SK-N-MC (cell line): ENCODE measurements at regions not wholly inside any gene's neighbourhood (a gene's known extent, or its start where the extent isn't known, plus 50 kb on each side); places are given as distances from the start of the nearest gene placed in this dataset.

ENCODE experiments used
- DNase-seq: peaks from one replicate; pipeline ENCODE4 v3.0.0-alpha.2; 2011; ENCODE audit warnings: low read depth, low spot score
- H3K27ac ChIP-seq: fragments of 200-600 bp; sonication (generic); 2 replicates; pipeline ENCODE4 v1.5.1; 2016; ENCODE audit warnings: mixed run types
- H3K36me3 ChIP-seq: fragments of 200-600 bp; sonication (generic); 2 replicates; pipeline ENCODE4 v1.6.1; 2017; ENCODE audit warnings: antibody characterized with exemption, low read length, mixed read lengths; ENCODE audit not compliant: insufficient read depth
- H3K4me3 ChIP-seq: fragments of 200-600 bp; sonication (generic); 2 replicates; pipeline ENCODE4 v1.5.1; 2016
- H3K9ac ChIP-seq: fragments of 200-600 bp; sonication (generic); 2 replicates; pipeline ENCODE4 v1.8.0; 2017; ENCODE audit warnings: mixed run types, mixed read lengths; ENCODE audit not compliant: insufficient read length
- H3K9me3 ChIP-seq: fragments of 200-600 bp; sonication (generic); 2 replicates; pipeline ENCODE4 v1.6.1; 2017; ENCODE audit warnings: low read depth, mild to moderate bottlenecking, antibody characterized with exemption, low read length, moderate library complexity, mixed read lengths
- EZH2 ChIP-seq: fragments of 200-600 bp; sonication (generic); IDR thresholded peaks from one replicate; pipeline ENCODE4 v1.6.1; 2017; ENCODE audit warnings: antibody characterized with exemption
- FOXP2 ChIP-seq: optimal IDR thresholded peaks from 2 replicates; pipeline ENCODE3; 2011; ENCODE audit warnings: mild to moderate bottlenecking, moderate library complexity; ENCODE audit not compliant: insufficient read depth; ENCODE audit errors: extremely low read length, control extremely low read depth
- POLR2AphosphoS5 ChIP-seq: IDR thresholded peaks from 2 replicates; pipeline ENCODE4 v1.6.1; 2012; ENCODE audit warnings: mild to moderate bottlenecking, low read depth, low read length, borderline replicate concordance

GRCh38 chr14:104425763-104426646 is 153.6 kb upstream of the C14orf180 start:
- no peaks in the 10 kb centered on the region for H3K36me3 ChIP-seq
- DNase-seq: no peak
- H3K4me3 ChIP-seq: no peak overlapping the region
- TF ChIP-seq POLR2AphosphoS5: no peak
- no peak for TF ChIP-seq EZH2
- no peak for TF ChIP-seq FOXP2
- H3K9me3 ChIP-seq: no peaks in the 10 kb centered on the region
- no peak overlapping the region for H3K9ac ChIP-seq
- H3K27ac ChIP-seq: no peak overlapping the region

- Histone ChIP-seq H3K4me3 (no peak overlapping the region), H3K9ac (no peak overlapping the region), H3K27ac (no peak overlapping the region), H3K36me3 (no peaks in the 10 kb centered on the region), H3K9me3 (no peaks in the 10 kb centered on the region)
- DNase-seq: no peak
- TF ChIP-seq FOXP2: no peak
- TF ChIP-seq EZH2: no peak
- TF ChIP-seq POLR2AphosphoS5: no peak
Measured at GRCh38 chr14:104427131-104427851, 152.3 kb upstream of the C14orf180 start.

GRCh38 chr14:104428333-104428851 is 151.2 kb upstream of the C14orf180 start:
- TF ChIP-seq POLR2AphosphoS5 (no peak), EZH2 (no peak), FOXP2 (no peak)
- DNase-seq: no peak
- H3K9me3 ChIP-seq: no peaks in the 10 kb centered on the region

GRCh38 chr14:104428860-104429259 is 150.7 kb upstream of the C14orf180 start:
- TF ChIP-seq FOXP2 (no peak), POLR2AphosphoS5 (no peak), EZH2 (no peak)
- no peak overlapping the region for H3K4me3 ChIP-seq
- DNase-seq: no peak
- H3K9ac ChIP-seq: no peak overlapping the region
- no peaks in the 10 kb centered on the region for H3K36me3 ChIP-seq
- H3K9me3 ChIP-seq: no peaks in the 10 kb centered on the region
- no peak overlapping the region for H3K27ac ChIP-seq

More at GRCh38 chr14:104428333-104428851, 151.2 kb upstream of the C14orf180 start:
- Histone ChIP-seq H3K4me3 (no peak overlapping the region), H3K27ac (no peak overlapping the region), H3K36me3 (no peaks in the 10 kb centered on the region), H3K9ac (no peak overlapping the region)

GRCh38 chr14:104429291-104429861 is 150.2 kb upstream of the C14orf180 start:
- no peaks in the 10 kb centered on the region for H3K36me3 ChIP-seq
- H3K9ac ChIP-seq: no peak overlapping the region
- H3K4me3 ChIP-seq: no peak overlapping the region
- H3K9me3 ChIP-seq: no peaks in the 10 kb centered on the region
- DNase-seq: no peak
- TF ChIP-seq FOXP2: no peak
- TF ChIP-seq EZH2: no peak
- no peak for TF ChIP-seq POLR2AphosphoS5
- no peak overlapping the region for H3K27ac ChIP-seq

- Histone ChIP-seq H3K9ac (no peak overlapping the region), H3K4me3 (no peak overlapping the region), H3K27ac (no peak overlapping the region), H3K9me3 (no peaks in the 10 kb centered on the region), H3K36me3 (no peaks in the 10 kb centered on the region)
- no peak for TF ChIP-seq EZH2
- no peak for TF ChIP-seq POLR2AphosphoS5
- TF ChIP-seq FOXP2: no peak
- DNase-seq: no peak
Measured at GRCh38 chr14:104431351-104431928, 148.1 kb upstream of the C14orf180 start.

- TF ChIP-seq POLR2AphosphoS5 (no peak), EZH2 (no peak), FOXP2 (no peak)
- no peak for DNase-seq
- Histone ChIP-seq H3K9ac (no peak overlapping the region), H3K27ac (no peak overlapping the region), H3K9me3 (no peaks in the 10 kb centered on the region), H3K36me3 (no peaks in the 10 kb centered on the region), H3K4me3 (no peak overlapping the region)
Measured at GRCh38 chr14:104431929-104432541, 147.5 kb upstream of the C14orf180 start.
